Adrenal gland (tissue), 5 donors: ENCODE measurements at regions not wholly inside any gene's neighbourhood (a gene's known extent, or its start where the extent isn't known, plus 50 kb on each side); places are given as distances from the start of the nearest gene placed in this dataset.

ENCODE experiments used
- CTCF ChIP-seq, 6 experiments: fragments of 450-650 bp in 4 of 6; fragments of 200-600 bp in 2 of 6; sonication (generic) in 1 of 6; IDR thresholded peaks; 1 replicate in 5 of 6; 2 replicates in 1 of 6; pipeline versions ENCODE4 v1.5.1 to v1.8.0; 2016 to 2021; ENCODE audit warnings: antibody characterized with exemption in 6 of 6, mild to moderate bottlenecking in 2 of 6, moderate library complexity in 1 of 6
- POLR2A ChIP-seq, 2 donors: fragments of 450-650 bp; IDR thresholded peaks; one replicate each; pipeline ENCODE4 v1.6.1; 2017; ENCODE audit warnings: antibody characterized with exemption in 2 of 2, mild to moderate bottlenecking in 2 of 2, moderate library complexity in 1 of 2
- donor health status: DM: no; HTN: no; CAD: no.

GRCh38 chrX:33831211-33831610 is 300.9 kb downstream of the FAM47A start:
- TF ChIP-seq CTCF (IDR thresholded peaks at IDR 0.05) (no peak), POLR2A (IDR thresholded peaks at IDR 0.05) (no peak)
